ENCODE measurements at regions not wholly inside any gene's neighbourhood (a gene's known extent, or its start where the extent isn't known, plus 50 kb on each side); places are given as distances from the start of the nearest gene placed in this dataset.
A peak's percentile ranks its signal among the peaks of the same experiment; 100 is the strongest.

DNA sequence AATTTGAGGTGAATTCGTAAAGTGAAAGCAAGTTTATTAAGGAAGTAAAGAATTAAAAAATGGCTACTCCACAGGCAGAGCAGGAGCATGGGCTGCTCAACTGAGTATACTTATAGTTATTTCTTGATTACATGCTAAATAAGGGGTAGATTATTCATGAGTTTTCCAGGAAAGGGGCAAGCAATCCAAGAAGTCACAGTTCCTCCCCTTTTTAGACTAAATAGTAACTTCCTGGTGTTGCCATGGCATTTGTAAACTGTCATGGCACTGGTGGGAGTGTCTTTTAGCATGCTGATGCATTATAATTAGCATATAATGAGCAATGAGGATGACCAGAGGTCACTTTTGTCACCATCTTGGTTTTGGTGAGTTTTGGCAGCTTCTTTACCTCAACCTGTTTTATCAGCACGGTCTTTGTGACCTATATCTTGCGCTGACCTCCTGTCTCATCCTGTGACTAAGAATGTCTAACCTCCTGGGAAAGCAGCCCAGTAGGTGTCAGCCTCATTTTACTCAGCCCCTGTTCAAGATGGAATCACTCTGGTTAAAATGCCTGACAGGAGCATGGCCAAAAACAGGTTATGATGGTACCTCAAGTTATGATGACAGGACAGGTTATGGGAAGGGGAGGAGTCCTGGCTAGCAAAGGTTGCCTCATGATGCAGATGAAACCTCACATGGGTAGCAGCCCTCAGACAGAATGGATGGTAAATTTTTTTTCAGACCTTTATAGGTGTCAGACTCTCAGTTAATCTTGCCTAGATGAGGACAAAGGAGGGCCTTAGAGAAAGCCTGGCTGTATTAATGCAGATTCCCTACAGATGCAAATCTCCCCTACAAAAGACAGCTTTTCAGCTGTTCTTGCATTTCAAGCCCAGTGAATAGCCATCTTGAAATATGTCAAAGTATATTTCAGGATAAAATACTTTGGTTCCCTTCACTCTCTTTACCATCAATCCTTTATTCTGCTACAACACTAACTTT, 49.7 kb downstream of the SIPA1L2 start:
- Histone ChIP-seq H3K4me1 (peaks cover 0 to 45% (median 0%) of the 10 kb centered on the region in 3 donors), H3K27ac (peak overlapping the region in 2 of 4 donors; percentile 3 to 17), H3K9me3 (no peaks in the 10 kb centered on the region), H3K36me3 (no peaks in the 10 kb centered on the region), H3K27me3 (no peaks in the 10 kb centered on the region), H3K4me3 (no peak overlapping the region)
- TF ChIP-seq POLR2AphosphoS5 (IDR thresholded peaks at IDR 0.05): no peak
- no peak for TF ChIP-seq CTCF (IDR thresholded peaks at IDR 0.05)
- no peak for TF ChIP-seq EP300 (IDR thresholded peaks at IDR 0.05)
- no peak for ATAC-seq
- 71 to 92% methylated on average over 1 to 3 of the region's 3 CpGs for WGBS, 2 donors (ENCODE audit: low coverage in 1 of 2)

GRCh38 chr1:232579466-232579865, 50.5 kb downstream of the SIPA1L2 start:
- Histone ChIP-seq H3K27me3 (no peaks in the 10 kb centered on the region), H3K9me3 (no peaks in the 10 kb centered on the region), H3K36me3 (no peaks in the 10 kb centered on the region), H3K4me3 (no peak overlapping the region), H3K4me1 (peaks cover 0 to 51% (median 0%) of the 10 kb centered on the region in 3 donors), H3K27ac (peak overlapping the region in 2 of 4 donors; percentile 17 to 50)
- no peak for TF ChIP-seq POLR2AphosphoS5 (IDR thresholded peaks at IDR 0.05)
- no peak for TF ChIP-seq CTCF (IDR thresholded peaks at IDR 0.05)
- no peak for TF ChIP-seq POLR2A (IDR thresholded peaks at IDR 0.05)
- no peak for TF ChIP-seq EP300 (IDR thresholded peaks at IDR 0.05)
- ATAC-seq: no peak
- 60% methylated on average over 1 of the region's 1 CpG; no CpG with 5 or more reads in 1 of the 2 donors for WGBS, 2 donors (ENCODE audit: low coverage in 1 of 2)

- no peaks in the 10 kb centered on the region for H3K36me3 ChIP-seq
- peaks cover 0 to 58% (median 0%) of the 10 kb centered on the region in 3 donors for H3K4me1 ChIP-seq
- peak overlapping the region in 2 of 4 donors; percentile 17 to 50 for H3K27ac ChIP-seq
- ATAC-seq: no peak
- H3K9me3 ChIP-seq: no peaks in the 10 kb centered on the region
- no peaks in the 10 kb centered on the region for H3K27me3 ChIP-seq
- 25 to 48% methylated on average over 1 to 2 of the region's 3 CpGs for WGBS, 2 donors (ENCODE audit: low coverage in 1 of 2)
- TF ChIP-seq POLR2AphosphoS5 (IDR thresholded peaks at IDR 0.05): no peak
- no peak for TF ChIP-seq CTCF (IDR thresholded peaks at IDR 0.05)
- TF ChIP-seq POLR2A (IDR thresholded peaks at IDR 0.05): no peak
- no peak for TF ChIP-seq EP300 (IDR thresholded peaks at IDR 0.05)
- H3K4me3 ChIP-seq: no peak overlapping the region
These were observed 51.2 kb downstream of the SIPA1L2 start for GRCh38 chr1:232578651-232579195.

- no peak for ATAC-seq
- H3K36me3 ChIP-seq: no peaks in the 10 kb centered on the region
- no peaks in the 10 kb centered on the region for H3K27me3 ChIP-seq
- no peak overlapping the region for H3K4me3 ChIP-seq
- peaks cover 0 to 62% (median 0%) of the 10 kb centered on the region in 3 donors for H3K4me1 ChIP-seq
- no peaks in the 10 kb centered on the region for H3K9me3 ChIP-seq
- no peak overlapping the region for H3K27ac ChIP-seq
- WGBS, 2 donors (ENCODE audit: low coverage in 1 of 2): 81 to 83% methylated on average over 2 of the region's 2 CpGs
- TF ChIP-seq POLR2AphosphoS5 (IDR thresholded peaks at IDR 0.05): no peak
- TF ChIP-seq EP300 (IDR thresholded peaks at IDR 0.05): no peak
- TF ChIP-seq POLR2A (IDR thresholded peaks at IDR 0.05): no peak
- TF ChIP-seq CTCF (IDR thresholded peaks at IDR 0.05): no peak
These were observed 52.2 kb downstream of the SIPA1L2 start for GRCh38 chr1:232577772-232578171.

Measured in gastroesophageal sphincter (tissue), 4 donors.